ENCODE measurements at regions not wholly inside any gene's neighbourhood (a gene's known extent, or its start where the extent isn't known, plus 50 kb on each side); places are given as distances from the start of the nearest gene placed in this dataset.

GRCh38 chr2:191580581-191580980 lies 97.4 kb upstream of the NABP1 start:
- H3K27ac Mint-ChIP-seq: no peak overlapping the region
- DNase-seq: no peak

GRCh38 chr2:191581003-191581402 lies 96.9 kb upstream of the NABP1 start:
- Mint-ChIP-seq H3K27ac (no peak overlapping the region), H3K9me3 (no peaks in the 10 kb centered on the region), H3K4me1 (no peaks in the 10 kb centered on the region), H3K4me3 (no peak overlapping the region), H3K27me3 (peaks cover 0 to 29% (median 0%) of the 10 kb centered on the region in 5 donors), H3K36me3 (peaks cover 0 to 6% (median 0%) of the 10 kb centered on the region in 5 donors)
- Histone ChIP-seq H3K36me3 (ENCODE audit: control insufficient read depth in 2 of 3, insufficient read depth in 3 of 3, low read length in 3 of 3) (no peaks in the 10 kb centered on the region), H3K9me3 (ENCODE audit: control insufficient read depth in 2 of 3, low read length in 3 of 3) (no peaks in the 10 kb centered on the region), H3K27me3 (ENCODE audit: control insufficient read depth in 2 of 2, insufficient read depth in 2 of 2, low read length in 2 of 2) (no peaks in the 10 kb centered on the region), H3K4me1 (ENCODE audit: control insufficient read depth in 2 of 2, insufficient read depth in 2 of 2, low read length in 2 of 2) (no peaks in the 10 kb centered on the region), H3K4me3 (ENCODE audit: low read length) (no peak overlapping the region), H3K27ac (ENCODE audit: low read depth, low read length) (no peak overlapping the region)
- ATAC-seq (no peak), DNase-seq (no peak)
- intact Hi-C loops (cut with micrococcal nuclease): no loop called here
- ChIA-PET CTCF (no interaction called here), POLR2A (no interaction called here)

More at GRCh38 chr2:191580581-191580980, 97.4 kb upstream of the NABP1 start:
- H3K4me1 Mint-ChIP-seq: no peaks in the 10 kb centered on the region
- no peaks in the 10 kb centered on the region for H3K9me3 Mint-ChIP-seq
- H3K36me3 Mint-ChIP-seq: peaks cover 0 to 6% (median 0%) of the 10 kb centered on the region in 5 donors
- no peak overlapping the region for H3K27ac ChIP-seq (ENCODE audit: low read depth, low read length)
- intact Hi-C loops (cut with micrococcal nuclease): no loop called here
- H3K4me1 ChIP-seq (ENCODE audit: control insufficient read depth in 2 of 2, insufficient read depth in 2 of 2, low read length in 2 of 2): no peaks in the 10 kb centered on the region
- ChIA-PET CTCF (no interaction called here), POLR2A (no interaction called here)
- ATAC-seq: no peak
- H3K4me3 ChIP-seq (ENCODE audit: low read length): no peak overlapping the region
- H3K27me3 ChIP-seq (ENCODE audit: control insufficient read depth in 2 of 2, insufficient read depth in 2 of 2, low read length in 2 of 2): no peaks in the 10 kb centered on the region
- H3K36me3 ChIP-seq (ENCODE audit: control insufficient read depth in 2 of 3, insufficient read depth in 3 of 3, low read length in 3 of 3): no peaks in the 10 kb centered on the region
- H3K27me3 Mint-ChIP-seq: peaks cover 0 to 29% (median 0%) of the 10 kb centered on the region in 5 donors
- no peak overlapping the region for H3K4me3 Mint-ChIP-seq
- no peaks in the 10 kb centered on the region for H3K9me3 ChIP-seq (ENCODE audit: control insufficient read depth in 2 of 3, low read length in 3 of 3)

- Mint-ChIP-seq H3K4me3 (no peak overlapping the region), H3K4me1 (no peaks in the 10 kb centered on the region), H3K9me3 (no peaks in the 10 kb centered on the region), H3K27me3 (peaks cover 0 to 23% (median 0%) of the 10 kb centered on the region in 5 donors), H3K27ac (no peak overlapping the region), H3K36me3 (peaks cover 0 to 6% (median 0%) of the 10 kb centered on the region in 5 donors)
- DNase-seq (no peak), ATAC-seq (no peak)
- intact Hi-C loops (cut with micrococcal nuclease): loop anchor here in 1 of 2 donors (2.0 kb wide), 1 partner anchor 22 kb away; no protein-coding TSS in a partner anchor
- CTCF ChIA-PET: interaction anchor here (0.6 kb wide), 2 partner anchors 30 to 624 kb away, joined by 3 to 5 read pairs; no protein-coding TSS in a partner anchor
- POLR2A ChIA-PET: interaction anchor here (0.6 to 1.0 kb wide), 2 partner anchors 16 to 42 kb away, joined by 3 read pairs; no protein-coding TSS in a partner anchor
- Histone ChIP-seq H3K4me3 (ENCODE audit: low read length) (no peak overlapping the region), H3K9me3 (ENCODE audit: control insufficient read depth in 2 of 3, low read length in 3 of 3) (no peaks in the 10 kb centered on the region), H3K27me3 (ENCODE audit: control insufficient read depth in 2 of 2, insufficient read depth in 2 of 2, low read length in 2 of 2) (no peaks in the 10 kb centered on the region), H3K4me1 (ENCODE audit: control insufficient read depth in 2 of 2, insufficient read depth in 2 of 2, low read length in 2 of 2) (no peaks in the 10 kb centered on the region), H3K36me3 (ENCODE audit: control insufficient read depth in 2 of 3, insufficient read depth in 3 of 3, low read length in 3 of 3) (no peaks in the 10 kb centered on the region), H3K27ac (ENCODE audit: low read depth, low read length) (no peak overlapping the region)
These were observed 95.6 kb upstream of the NABP1 start for GRCh38 chr2:191582355-191582754.

GRCh38 chr2:191591025-191591424 lies 86.9 kb upstream of the NABP1 start:
- H3K9me3 Mint-ChIP-seq: peaks cover 0 to 2% (median 0%) of the 10 kb centered on the region in 11 donors
- Histone ChIP-seq H3K9me3 (ENCODE audit: control insufficient read depth in 2 of 3, low read length in 3 of 3) (no peaks in the 10 kb centered on the region), H3K4me1 (ENCODE audit: control insufficient read depth in 2 of 2, insufficient read depth in 2 of 2, low read length in 2 of 2) (no peaks in the 10 kb centered on the region), H3K27ac (ENCODE audit: low read depth, low read length) (no peak overlapping the region), H3K4me3 (ENCODE audit: low read length) (no peak overlapping the region), H3K27me3 (ENCODE audit: control insufficient read depth in 2 of 2, insufficient read depth in 2 of 2, low read length in 2 of 2) (no peaks in the 10 kb centered on the region), H3K36me3 (ENCODE audit: control insufficient read depth in 2 of 3, insufficient read depth in 3 of 3, low read length in 3 of 3) (no peaks in the 10 kb centered on the region)
- peaks cover 0 to 6% (median 0%) of the 10 kb centered on the region in 5 donors for H3K27me3 Mint-ChIP-seq
- POLR2A ChIA-PET: no interaction called here
- no peak overlapping the region for H3K4me3 Mint-ChIP-seq
- no peak overlapping the region for H3K27ac Mint-ChIP-seq
- peaks cover 0 to 5% (median 0%) of the 10 kb centered on the region in 7 donors for H3K4me1 Mint-ChIP-seq
- H3K36me3 Mint-ChIP-seq: peaks cover 0 to 1% (median 0%) of the 10 kb centered on the region in 5 donors
- no peak for ATAC-seq
- intact Hi-C loops (cut with micrococcal nuclease): no loop called here
- CTCF ChIA-PET: no interaction called here
- DNase-seq: no peak

GRCh38 chr2:191593622-191594385 lies 84.1 kb upstream of the NABP1 start:
- Histone ChIP-seq H3K27ac (ENCODE audit: low read depth, low read length) (no peak overlapping the region), H3K9me3 (ENCODE audit: control insufficient read depth in 2 of 3, low read length in 3 of 3) (no peaks in the 10 kb centered on the region), H3K27me3 (ENCODE audit: control insufficient read depth in 2 of 2, insufficient read depth in 2 of 2, low read length in 2 of 2) (no peaks in the 10 kb centered on the region), H3K4me1 (ENCODE audit: control insufficient read depth in 2 of 2, insufficient read depth in 2 of 2, low read length in 2 of 2) (no peaks in the 10 kb centered on the region), H3K4me3 (ENCODE audit: low read length) (no peak overlapping the region), H3K36me3 (ENCODE audit: control insufficient read depth in 2 of 3, insufficient read depth in 3 of 3, low read length in 3 of 3) (no peaks in the 10 kb centered on the region)
- peaks cover 0 to 11% (median 0%) of the 10 kb centered on the region in 5 donors for H3K27me3 Mint-ChIP-seq
- no peaks in the 10 kb centered on the region for H3K36me3 Mint-ChIP-seq
- no peak overlapping the region for H3K27ac Mint-ChIP-seq
- intact Hi-C loops (cut with micrococcal nuclease): no loop called here
- DNase-seq (no peak), ATAC-seq (no peak)
- H3K9me3 Mint-ChIP-seq: no peaks in the 10 kb centered on the region
- no peaks in the 10 kb centered on the region for H3K4me1 Mint-ChIP-seq
- CTCF ChIA-PET: no interaction called here
- POLR2A ChIA-PET: no interaction called here
- H3K4me3 Mint-ChIP-seq: no peak overlapping the region

GRCh38 chr2:191597186-191597751 lies 80.7 kb upstream of the NABP1 start:
- Histone ChIP-seq H3K4me1 (ENCODE audit: control insufficient read depth in 2 of 2, insufficient read depth in 2 of 2, low read length in 2 of 2) (no peaks in the 10 kb centered on the region), H3K9me3 (ENCODE audit: control insufficient read depth in 2 of 3, low read length in 3 of 3) (no peaks in the 10 kb centered on the region), H3K27ac (ENCODE audit: low read depth, low read length) (no peak overlapping the region), H3K27me3 (ENCODE audit: control insufficient read depth in 2 of 2, insufficient read depth in 2 of 2, low read length in 2 of 2) (no peaks in the 10 kb centered on the region), H3K36me3 (ENCODE audit: control insufficient read depth in 2 of 3, insufficient read depth in 3 of 3, low read length in 3 of 3) (no peaks in the 10 kb centered on the region), H3K4me3 (ENCODE audit: low read length) (no peak overlapping the region)
- Mint-ChIP-seq H3K4me3 (no peak overlapping the region), H3K4me1 (peaks cover 0 to 1% (median 0%) of the 10 kb centered on the region in 7 donors), H3K27ac (no peak overlapping the region), H3K27me3 (peaks cover 0 to 24% (median 0%) of the 10 kb centered on the region in 5 donors), H3K36me3 (no peaks in the 10 kb centered on the region), H3K9me3 (no peaks in the 10 kb centered on the region)
- DNase-seq: no peak
- CTCF ChIA-PET: no interaction called here
- intact Hi-C loops (cut with micrococcal nuclease): no loop called here
- POLR2A ChIA-PET: no interaction called here
- no peak for ATAC-seq

All from naive thymus-derived CD4-positive, alpha-beta T cell (primary cell).